ENCODE measurements at regions not wholly inside any gene's neighbourhood (a gene's known extent, or its start where the extent isn't known, plus 50 kb on each side); places are given as distances from the start of the nearest gene placed in this dataset.

DNA sequence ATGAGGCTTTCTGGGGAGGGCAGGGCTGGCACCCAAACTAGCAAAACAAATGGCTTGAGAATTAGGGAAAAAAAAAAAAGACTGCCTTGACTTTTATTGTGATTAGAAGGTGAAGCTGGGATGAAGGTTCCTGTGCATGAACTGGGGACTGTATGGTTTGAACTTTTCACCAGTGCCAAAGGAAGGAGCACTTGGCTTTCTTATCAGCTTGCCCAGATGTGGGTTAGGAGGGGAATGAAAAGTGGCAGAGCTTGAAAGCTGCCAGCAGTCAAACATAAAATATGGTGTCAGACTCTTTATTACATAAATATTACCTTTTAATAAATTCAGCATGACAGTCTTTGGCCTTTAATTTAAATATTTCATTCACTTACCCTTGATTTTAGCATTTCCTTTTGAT, 182.5 kb downstream of the PSAT1 start:
- TF ChIP-seq CTCF (IDR thresholded peaks at IDR 0.05; ENCODE audit: low read depth, low read length) (no peak), EZH2phosphoT487 (IDR thresholded peaks at IDR 0.05; ENCODE audit: low read depth) (no peak)
